WERI-Rb-1 (cell line): ENCODE measurements at regions not wholly inside any gene's neighbourhood (a gene's known extent, or its start where the extent isn't known, plus 50 kb on each side); places are given as distances from the start of the nearest gene placed in this dataset.

ENCODE experiments used
- DNase-seq: peaks from one replicate; pipeline ENCODE4 v3.0.0-alpha.2; 2020
- H3K27ac ChIP-seq: fragments of 250-450 bp; sonication (Bioruptor Pico); 2 replicates; pipeline ENCODE4 v1.5.1; 2020; ENCODE audit warnings: mild to moderate bottlenecking, moderate library complexity
- H3K27me3 ChIP-seq: fragments of 250-450 bp; sonication (Bioruptor Pico); 2 replicates; pipeline ENCODE4 v1.5.1; 2021; ENCODE audit warnings: mild to moderate bottlenecking, low read depth, moderate library complexity; ENCODE audit not compliant: insufficient read depth, severe bottlenecking
- H3K36me3 ChIP-seq: fragments of 250-450 bp; sonication (Bioruptor Pico); 2 replicates; pipeline ENCODE4 v1.5.1; 2020; ENCODE audit warnings: mild to moderate bottlenecking, moderate library complexity
- H3K4me3 ChIP-seq: 2 replicates; pipeline ENCODE4 v1.5.1; 2011; ENCODE audit warnings: low read depth, mild to moderate bottlenecking, control low read depth, low read length
- H3K9me3 ChIP-seq: fragments of 250-450 bp; sonication (Bioruptor Pico); 2 replicates; pipeline ENCODE4 v1.5.1; 2021; ENCODE audit warnings: mild to moderate bottlenecking, moderate library complexity; ENCODE audit not compliant: severe bottlenecking
- TF ChIP-seq, protein P1 (sequence below): IDR thresholded peaks from 2 replicates; pipeline ENCODE4 v1.5.1; 2011; ENCODE audit warnings: low read depth, mild to moderate bottlenecking, control low read depth, inconsistent platforms, low read length

DNA sequence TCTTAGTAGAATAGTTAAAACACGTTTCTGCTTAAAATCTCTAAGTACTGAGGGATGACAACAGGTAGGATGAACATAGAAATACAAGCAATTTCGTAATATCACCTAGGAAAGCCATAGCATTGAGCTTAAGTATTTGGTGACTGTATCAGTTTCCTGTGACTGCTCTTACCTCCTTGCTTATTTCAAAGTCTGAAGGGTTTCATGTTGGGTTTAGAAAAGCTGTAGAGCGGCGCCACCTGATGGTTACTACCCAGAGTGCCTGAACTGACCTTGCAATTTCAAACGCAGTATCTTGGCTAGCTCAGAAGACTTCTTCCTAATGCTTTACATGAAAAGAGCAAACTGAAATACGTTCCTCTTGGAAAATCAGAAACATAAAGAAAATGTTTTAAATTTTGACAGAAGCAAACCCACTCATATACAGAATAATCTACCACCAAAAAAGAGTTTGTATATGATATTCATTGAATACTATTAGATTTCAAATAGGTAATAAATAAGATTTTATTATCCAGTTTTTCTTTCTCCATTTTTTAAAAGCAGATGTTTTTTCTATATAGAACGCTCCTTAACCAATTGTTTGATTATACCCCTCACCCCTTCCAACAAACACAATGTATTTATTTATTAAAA lies 82.3 kb upstream of the RIPOR2 start:
- DNase-seq = peak; percentile 81
- no peak overlapping the region for H3K4me3 ChIP-seq
- TF ChIP-seq, protein P1, sequence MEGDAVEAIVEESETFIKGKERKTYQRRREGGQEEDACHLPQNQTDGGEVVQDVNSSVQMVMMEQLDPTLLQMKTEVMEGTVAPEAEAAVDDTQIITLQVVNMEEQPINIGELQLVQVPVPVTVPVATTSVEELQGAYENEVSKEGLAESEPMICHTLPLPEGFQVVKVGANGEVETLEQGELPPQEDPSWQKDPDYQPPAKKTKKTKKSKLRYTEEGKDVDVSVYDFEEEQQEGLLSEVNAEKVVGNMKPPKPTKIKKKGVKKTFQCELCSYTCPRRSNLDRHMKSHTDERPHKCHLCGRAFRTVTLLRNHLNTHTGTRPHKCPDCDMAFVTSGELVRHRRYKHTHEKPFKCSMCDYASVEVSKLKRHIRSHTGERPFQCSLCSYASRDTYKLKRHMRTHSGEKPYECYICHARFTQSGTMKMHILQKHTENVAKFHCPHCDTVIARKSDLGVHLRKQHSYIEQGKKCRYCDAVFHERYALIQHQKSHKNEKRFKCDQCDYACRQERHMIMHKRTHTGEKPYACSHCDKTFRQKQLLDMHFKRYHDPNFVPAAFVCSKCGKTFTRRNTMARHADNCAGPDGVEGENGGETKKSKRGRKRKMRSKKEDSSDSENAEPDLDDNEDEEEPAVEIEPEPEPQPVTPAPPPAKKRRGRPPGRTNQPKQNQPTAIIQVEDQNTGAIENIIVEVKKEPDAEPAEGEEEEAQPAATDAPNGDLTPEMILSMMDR = peak; percentile 91
- H3K36me3 ChIP-seq = no peaks in the 10 kb centered on the region
- no peaks in the 10 kb centered on the region for H3K9me3 ChIP-seq
- H3K27me3 ChIP-seq = no peaks in the 10 kb centered on the region
- H3K27ac ChIP-seq = no peak overlapping the region

DNA sequence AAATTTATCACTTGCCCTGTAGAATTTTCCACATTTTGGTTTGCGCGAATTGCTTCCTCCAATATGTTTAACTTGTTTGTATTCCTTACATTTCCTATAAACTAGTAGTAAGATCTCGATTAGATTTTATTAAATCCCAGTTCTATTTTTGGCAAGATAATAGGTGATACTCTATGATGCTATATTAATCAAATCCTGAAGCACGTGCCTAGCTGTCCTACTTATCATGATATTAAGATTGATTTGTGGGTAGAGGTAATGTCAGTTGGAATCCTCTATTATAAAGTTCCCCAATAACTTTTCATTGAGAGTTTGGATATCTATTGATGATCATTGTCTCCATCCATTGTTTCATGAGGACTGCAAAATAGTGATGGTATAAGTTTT lies 82.8 kb upstream of the RIPOR2 start:
- DNase-seq = no peak
- no peak overlapping the region for H3K27ac ChIP-seq

DNA sequence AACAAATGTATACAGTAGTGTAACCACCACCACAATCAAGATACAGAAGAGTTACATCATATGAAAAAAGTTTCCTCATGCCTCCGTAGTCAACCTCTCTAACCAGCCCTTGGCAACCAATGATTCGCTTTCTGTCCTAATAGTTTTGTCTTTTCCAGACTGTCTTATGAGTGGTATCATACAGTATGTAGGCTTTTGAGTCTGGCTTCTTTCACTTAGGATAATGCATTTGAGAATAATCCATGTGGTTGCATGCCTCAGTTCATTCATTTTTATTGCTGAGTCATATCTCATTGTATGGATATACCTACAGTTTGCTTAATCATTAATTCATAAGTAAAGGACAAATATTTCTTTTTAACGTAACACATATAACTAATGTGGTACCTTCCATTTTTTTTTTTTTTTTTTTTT lies 86.4 kb upstream of the RIPOR2 start:
- Histone ChIP-seq H3K27me3 (no peaks in the 10 kb centered on the region), H3K9me3 (no peaks in the 10 kb centered on the region), H3K27ac (no peak overlapping the region), H3K36me3 (no peaks in the 10 kb centered on the region), H3K4me3 (no peak overlapping the region)
- DNase-seq = no peak
- TF ChIP-seq, protein P1 = no peak

More for the DNA sequence above, 82.8 kb upstream of the RIPOR2 start:
- Histone ChIP-seq H3K9me3 (no peaks in the 10 kb centered on the region), H3K27me3 (no peaks in the 10 kb centered on the region), H3K4me3 (no peak overlapping the region), H3K36me3 (no peaks in the 10 kb centered on the region)
- TF ChIP-seq, protein P1 = no peak

DNA sequence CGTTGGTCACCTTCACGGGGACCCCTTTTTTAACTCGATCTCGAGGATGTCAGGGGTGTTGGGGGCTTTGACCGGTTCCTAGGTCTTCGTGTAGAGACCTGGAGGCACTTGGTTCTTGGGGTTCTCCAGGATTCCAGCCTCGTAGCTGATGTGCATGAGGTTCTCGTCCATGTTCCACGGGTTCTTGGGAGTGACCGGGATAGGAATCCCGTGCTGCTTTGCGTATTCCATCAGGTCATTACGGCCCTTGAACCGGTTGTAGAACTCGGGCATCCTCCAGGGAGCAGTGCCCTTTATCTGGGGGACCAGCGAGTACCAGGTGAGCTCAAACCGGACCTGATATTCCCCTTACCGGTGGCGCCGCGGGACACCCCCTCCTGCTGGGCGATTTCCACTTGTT lies 88.0 kb upstream of the RIPOR2 start:
- no peak for DNase-seq
- Histone ChIP-seq H3K27me3 (no peaks in the 10 kb centered on the region), H3K36me3 (no peaks in the 10 kb centered on the region), H3K4me3 (no peak overlapping the region), H3K27ac (no peak overlapping the region), H3K9me3 (no peaks in the 10 kb centered on the region)
- TF ChIP-seq, protein P1 = no peak

DNA sequence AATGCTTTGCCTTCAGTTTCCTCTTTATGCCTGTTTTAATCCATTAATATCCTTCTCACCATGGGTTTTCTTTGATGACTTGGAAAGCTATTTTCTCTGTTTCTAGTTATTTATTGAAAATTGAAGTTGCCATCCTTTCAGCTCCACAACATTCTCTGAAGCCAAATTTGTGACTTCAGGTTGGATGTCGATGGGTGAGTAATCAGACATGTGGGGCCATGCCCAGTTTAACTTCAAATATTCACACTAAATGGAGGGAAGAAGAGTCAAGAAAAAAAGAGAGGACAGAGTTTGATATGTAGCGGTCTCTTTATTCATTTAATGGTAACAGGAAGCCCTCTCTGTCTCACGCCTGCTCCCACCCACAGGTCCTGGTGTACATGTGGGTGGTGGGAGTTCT lies 89.1 kb upstream of the RIPOR2 start:
- Histone ChIP-seq H3K4me3 (no peak overlapping the region), H3K27ac (no peak overlapping the region), H3K36me3 (no peaks in the 10 kb centered on the region), H3K9me3 (no peaks in the 10 kb centered on the region), H3K27me3 (no peaks in the 10 kb centered on the region)
- no peak for DNase-seq
- TF ChIP-seq, protein P1 = no peak
